ENCODE measurements at regions not wholly inside any gene's neighbourhood (a gene's known extent, or its start where the extent isn't known, plus 50 kb on each side); places are given as distances from the start of the nearest gene placed in this dataset.

- TF ChIP-seq CTCF (IDR thresholded peaks at IDR 0.05): no peak
- TF ChIP-seq POLR2A (IDR thresholded peaks at IDR 0.05): no peak
These were observed 236.3 kb upstream of the ADAMTS3 start for GRCh38 chr4:72805284-72805683.

Measured in Peyer's patch (tissue), 4 donors.